CD8-positive, alpha-beta memory T cell (primary cell): ENCODE measurements at regions not wholly inside any gene's neighbourhood (a gene's known extent, or its start where the extent isn't known, plus 50 kb on each side); places are given as distances from the start of the nearest gene placed in this dataset.
A peak's percentile ranks its signal among the peaks of the same experiment; 100 is the strongest.
"Not testable (repeated sequence)": the region's sequence is repeated elsewhere in the genome, so short reads cannot be mapped to it uniquely, and the experiment has no call there.

ENCODE experiments used
- CTCF ChIA-PET: fragments of 350-600 bp; sonication (Branson Sonifier 250); formaldehyde crosslinking; loops from one replicate; lab custom pipeline; 2021; ENCODE audit warnings: antibody characterized with exemption; lab: Charles Lee
- POLR2A ChIA-PET: fragments of 350-600 bp; sonication (Branson Sonifier 250); formaldehyde crosslinking; loops from one replicate; lab custom pipeline; 2021; ENCODE audit warnings: antibody characterized with exemption; lab: Charles Lee
- DNase-seq, 5 donors: peaks; one replicate each; pipeline versions ENCODE4 v3.0.0 to v3.0.0-alpha.2; 2020 to 2022; ENCODE audit warnings: mixed read lengths in 1 of 5
- H3K27ac ChIP-seq: one replicate; pipeline ENCODE4 v1.7.0; 2013; ENCODE audit warnings: low read depth, mild to moderate bottlenecking, low read length, moderate library complexity
- H3K27me3 ChIP-seq: 2 replicates; pipeline ENCODE4 v1.7.0; 2013; ENCODE audit warnings: low read length, mild to moderate bottlenecking; ENCODE audit not compliant: insufficient read depth, poor library complexity, severe bottlenecking
- H3K36me3 ChIP-seq: 2 replicates; pipeline ENCODE4 v1.7.0; 2013; ENCODE audit warnings: mild to moderate bottlenecking, low read length, moderate library complexity; ENCODE audit not compliant: insufficient read depth
- H3K4me1 ChIP-seq: 2 replicates; pipeline ENCODE4 v1.7.0; 2013; ENCODE audit warnings: mild to moderate bottlenecking, low read length, moderate library complexity; ENCODE audit not compliant: insufficient read depth
- H3K4me3 ChIP-seq: 2 replicates; pipeline ENCODE4 v1.7.0; 2013; ENCODE audit warnings: mild to moderate bottlenecking, low read length
- H3K9me3 ChIP-seq: 2 replicates; pipeline ENCODE4 v1.7.0; 2013; ENCODE audit warnings: mild to moderate bottlenecking, low read length
- H3K27ac Mint-ChIP-seq, 8 donors: one replicate each; pipeline ENCODE4 v1.8.0; 2020 to 2021; ENCODE audit warnings: mixed read lengths in 8 of 8, mild to moderate bottlenecking in 6 of 8, inconsistent platforms in 3 of 8, moderate library complexity in 3 of 8
- H3K27me3 Mint-ChIP-seq, 2 donors: one replicate each; pipeline ENCODE4 v1.8.0; 2020 to 2021; ENCODE audit warnings: mixed read lengths in 2 of 2, mild to moderate bottlenecking in 1 of 2, moderate library complexity in 1 of 2
- H3K36me3 Mint-ChIP-seq, 3 donors: one replicate each; pipeline ENCODE4 v1.8.0; 2020 to 2021; ENCODE audit warnings: mixed read lengths in 3 of 3, inconsistent platforms in 1 of 3, mild to moderate bottlenecking in 1 of 3
- H3K4me1 Mint-ChIP-seq, 3 donors: one replicate each; pipeline ENCODE4 v1.8.0; 2020 to 2021; ENCODE audit warnings: mixed read lengths in 3 of 3, inconsistent platforms in 1 of 3, mild to moderate bottlenecking in 1 of 3
- H3K4me3 Mint-ChIP-seq, 7 donors: one replicate each; pipeline ENCODE4 v1.8.0; 2020 to 2021; ENCODE audit warnings: mixed read lengths in 7 of 7, mild to moderate bottlenecking in 6 of 7, moderate library complexity in 4 of 7, inconsistent platforms in 2 of 7
- H3K9me3 Mint-ChIP-seq, 5 donors: one replicate each; pipeline ENCODE4 v1.8.0; 2020 to 2022; ENCODE audit warnings: mixed read lengths in 5 of 5, mild to moderate bottlenecking in 3 of 5, moderate library complexity in 2 of 5, inconsistent platforms in 1 of 5

DNA sequence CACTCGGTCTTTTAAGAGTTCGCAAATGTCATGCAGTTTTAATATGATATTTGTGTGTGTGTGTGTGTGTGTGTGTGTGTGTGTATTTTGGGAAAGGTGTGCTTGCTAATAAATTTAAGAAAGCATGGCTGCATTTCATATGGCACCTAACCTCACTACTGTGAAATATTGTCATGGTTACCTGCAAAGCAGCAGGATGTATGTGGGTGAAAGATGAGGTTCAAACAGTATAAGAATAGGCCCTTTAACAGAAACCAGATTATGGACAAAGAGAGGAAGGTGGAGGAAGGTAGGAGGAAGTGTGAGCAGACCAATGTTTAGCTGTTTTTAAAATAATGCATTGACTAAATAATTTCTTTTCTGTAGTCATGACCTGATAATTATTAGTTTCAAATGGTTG, 73.5 kb upstream of the CACNA2D1 start:
- H3K4me3 ChIP-seq = no peak overlapping the region
- no peak for DNase-seq
- CTCF ChIA-PET = interaction anchor here (1.0 kb wide), 1 partner anchor 716 kb away, joined by 3 read pairs; no protein-coding TSS in a partner anchor
- Mint-ChIP-seq H3K27me3 (peaks cover 0 to 2% of the 10 kb centered on the region in 2 donors), H3K9me3 (peaks cover 0 to 7% (median 3%) of the 10 kb centered on the region in 5 donors), H3K36me3 (no peaks in the 10 kb centered on the region), H3K27ac (no peak overlapping the region), H3K4me1 (no peaks in the 10 kb centered on the region), H3K4me3 (no peak overlapping the region)
- no peaks in the 10 kb centered on the region for H3K27me3 ChIP-seq
- H3K4me1 ChIP-seq = no peaks in the 10 kb centered on the region
- POLR2A ChIA-PET = no interaction called here
- H3K9me3 ChIP-seq = no peaks in the 10 kb centered on the region
- no peak overlapping the region for H3K27ac ChIP-seq
- H3K36me3 ChIP-seq = no peaks in the 10 kb centered on the region

DNA sequence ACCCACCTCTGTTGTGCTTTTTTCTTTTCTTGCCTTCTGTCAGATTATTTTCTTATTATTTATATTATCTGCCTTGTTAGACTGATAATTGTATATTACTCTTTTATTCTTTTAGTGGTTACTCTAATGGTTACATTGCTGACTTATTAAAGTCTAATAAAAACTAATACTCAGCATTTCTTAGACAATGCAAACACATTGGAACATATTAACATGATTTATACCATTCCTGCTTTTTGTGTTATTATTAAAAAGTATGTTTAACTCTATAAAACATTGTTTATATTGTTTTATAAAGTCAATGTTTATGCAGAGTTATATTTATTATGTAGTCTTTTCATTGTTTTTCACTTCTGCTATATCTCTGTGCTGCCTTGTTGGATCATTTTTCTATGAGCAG, 68.0 kb upstream of the CACNA2D1 start:
- H3K4me1 Mint-ChIP-seq = no peaks in the 10 kb centered on the region
- no peak overlapping the region for H3K4me3 Mint-ChIP-seq
- CTCF ChIA-PET = no interaction called here
- no peak for DNase-seq
- no peaks in the 10 kb centered on the region for H3K4me1 ChIP-seq
- H3K36me3 ChIP-seq = no peaks in the 10 kb centered on the region
- no peaks in the 10 kb centered on the region for H3K36me3 Mint-ChIP-seq
- POLR2A ChIA-PET = no interaction called here
- H3K27ac Mint-ChIP-seq = no peak overlapping the region
- no peak overlapping the region for H3K27ac ChIP-seq
- H3K27me3 ChIP-seq = no peaks in the 10 kb centered on the region
- no peak overlapping the region for H3K4me3 ChIP-seq
- H3K9me3 ChIP-seq = no peaks in the 10 kb centered on the region
- H3K9me3 Mint-ChIP-seq = peaks cover 0 to 7% (median 3%) of the 10 kb centered on the region in 5 donors
- peaks cover 0 to 1% of the 10 kb centered on the region in 2 donors for H3K27me3 Mint-ChIP-seq

DNA sequence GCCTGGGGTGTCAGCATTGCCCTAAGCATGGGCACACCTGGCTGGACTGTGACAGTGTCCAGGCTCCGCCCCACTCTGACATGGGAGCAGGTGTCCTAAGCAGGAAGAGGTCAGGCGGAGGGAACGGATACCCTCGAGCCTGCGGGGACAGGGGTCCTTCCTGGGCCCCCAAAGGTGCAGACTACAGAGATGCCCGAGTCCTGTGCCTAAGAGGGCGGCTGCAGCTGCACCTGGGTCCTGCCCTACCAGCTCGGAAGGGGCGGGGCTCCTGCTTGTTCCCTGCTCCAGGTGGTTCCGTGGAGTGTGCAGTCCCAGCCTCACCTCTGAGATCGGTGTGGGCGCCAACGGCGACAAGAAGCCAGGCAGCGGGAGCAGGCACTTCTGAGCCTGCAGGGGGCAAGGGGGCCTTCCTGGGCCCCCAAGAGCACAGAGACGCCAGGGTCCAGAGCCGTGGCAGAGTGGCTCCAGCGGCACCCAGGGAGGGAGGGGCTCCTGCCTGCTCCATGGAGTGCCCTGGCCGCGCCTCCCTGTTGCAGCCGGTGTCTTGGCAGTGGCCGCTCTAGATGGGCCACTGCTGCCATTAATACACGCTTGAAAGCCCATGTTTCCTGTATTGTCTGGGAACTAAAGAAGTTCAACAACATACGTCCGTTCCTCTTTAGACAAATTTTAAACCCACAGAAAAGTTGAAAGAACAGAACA, 64.5 kb upstream of the CACNA2D1 start:
- no peak for DNase-seq
- Histone ChIP-seq H3K9me3 (no peaks in the 10 kb centered on the region), H3K4me3 (no peak overlapping the region), H3K27me3 (no peaks in the 10 kb centered on the region), H3K36me3 (no peaks in the 10 kb centered on the region), H3K27ac (no peak overlapping the region), H3K4me1 (no peaks in the 10 kb centered on the region)
- H3K4me3 Mint-ChIP-seq = no peak overlapping the region
- H3K27ac Mint-ChIP-seq = peak overlapping the region in 1 of 8 donors; percentile 50
- ChIA-PET CTCF (no interaction called here), POLR2A (no interaction called here)
- H3K4me1 Mint-ChIP-seq = no peaks in the 10 kb centered on the region
- H3K9me3 Mint-ChIP-seq = peaks cover 3 to 8% (median 4%) of the 10 kb centered on the region in 5 donors
- H3K27me3 Mint-ChIP-seq = peaks cover 0 to 1% of the 10 kb centered on the region in 2 donors
- no peaks in the 10 kb centered on the region for H3K36me3 Mint-ChIP-seq

DNA sequence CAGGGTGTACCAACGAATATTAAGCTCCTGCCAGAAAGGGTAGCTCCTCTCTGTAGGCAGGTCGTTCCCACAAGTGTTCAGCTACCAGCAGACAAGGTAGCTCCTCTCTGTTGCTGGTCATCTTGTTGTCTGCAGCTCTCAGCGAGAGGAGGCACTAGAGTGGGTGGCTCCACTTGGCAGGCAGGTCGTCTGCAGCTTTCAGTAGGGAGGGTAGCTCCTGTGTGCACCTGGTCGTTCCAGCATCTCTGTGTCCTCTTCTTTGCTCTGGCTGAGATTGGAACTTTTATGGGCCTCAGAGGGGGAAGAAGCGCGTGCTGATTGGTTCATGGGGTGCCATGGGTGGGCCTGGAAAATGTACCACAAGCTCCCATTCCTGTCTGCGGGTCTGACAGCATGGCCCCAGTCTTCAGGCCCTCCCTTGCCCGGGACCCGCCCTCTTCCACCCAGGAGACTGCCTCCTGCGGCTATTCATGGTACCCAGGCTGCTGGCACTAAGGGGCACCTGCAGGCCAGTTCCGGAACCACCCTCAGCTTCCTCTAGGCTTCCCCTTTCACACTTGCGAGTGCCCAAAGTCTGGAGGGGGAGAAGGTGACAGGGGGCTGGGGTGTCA, 63.9 kb upstream of the CACNA2D1 start:
- no peak for DNase-seq
- Mint-ChIP-seq H3K27me3 (peaks cover 0 to 1% of the 10 kb centered on the region in 2 donors), H3K36me3 (no peaks in the 10 kb centered on the region), H3K4me1 (no peaks in the 10 kb centered on the region), H3K27ac (no peak overlapping the region), H3K4me3 (no peak overlapping the region), H3K9me3 (peaks cover 3 to 8% (median 4%) of the 10 kb centered on the region in 5 donors)
- no peaks in the 10 kb centered on the region for H3K36me3 ChIP-seq
- no peaks in the 10 kb centered on the region for H3K9me3 ChIP-seq
- H3K27ac ChIP-seq = no peak overlapping the region
- no peaks in the 10 kb centered on the region for H3K27me3 ChIP-seq
- CTCF ChIA-PET = no interaction called here
- POLR2A ChIA-PET = no interaction called here
- H3K4me3 ChIP-seq = no peak overlapping the region
- H3K4me1 ChIP-seq = no peaks in the 10 kb centered on the region

DNA sequence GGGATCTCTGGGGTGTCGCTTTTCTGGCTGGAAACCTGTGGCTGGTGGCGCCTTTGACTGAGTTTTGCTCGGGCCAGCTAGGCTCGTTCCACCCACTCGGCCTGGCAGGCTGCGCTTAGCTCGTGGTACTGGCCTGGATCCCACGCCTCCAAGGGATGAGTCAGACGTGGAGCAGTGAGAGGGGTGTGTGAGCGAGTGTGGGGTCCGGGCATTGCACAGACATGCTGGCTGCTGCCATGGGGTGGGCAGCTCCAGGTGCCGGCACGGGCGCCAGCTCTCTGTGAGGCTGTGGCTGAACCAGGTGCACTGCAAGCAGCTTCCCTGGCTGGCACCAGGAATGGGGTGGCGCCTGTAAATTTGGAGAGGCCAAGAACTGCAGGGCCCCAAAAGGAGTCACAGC, 63.1 kb upstream of the CACNA2D1 start:
- no peak overlapping the region for H3K4me3 Mint-ChIP-seq
- CTCF ChIA-PET = interaction anchor here (0.7 kb wide), 1 partner anchor 22 kb away, joined by 3 read pairs; no protein-coding TSS in a partner anchor
- H3K4me1 Mint-ChIP-seq = no peaks in the 10 kb centered on the region
- H3K36me3 ChIP-seq = no peaks in the 10 kb centered on the region
- H3K4me1 ChIP-seq = no peaks in the 10 kb centered on the region
- peaks cover 0 to 1% of the 10 kb centered on the region in 2 donors for H3K27me3 Mint-ChIP-seq
- no peak overlapping the region for H3K4me3 ChIP-seq
- H3K27ac Mint-ChIP-seq = no peak overlapping the region
- H3K36me3 Mint-ChIP-seq = no peaks in the 10 kb centered on the region
- POLR2A ChIA-PET = no interaction called here
- no peaks in the 10 kb centered on the region for H3K27me3 ChIP-seq
- DNase-seq = no peak
- no peak overlapping the region for H3K27ac ChIP-seq
- peaks cover 4 to 8% (median 6%) of the 10 kb centered on the region in 5 donors for H3K9me3 Mint-ChIP-seq
- no peaks in the 10 kb centered on the region for H3K9me3 ChIP-seq

DNA sequence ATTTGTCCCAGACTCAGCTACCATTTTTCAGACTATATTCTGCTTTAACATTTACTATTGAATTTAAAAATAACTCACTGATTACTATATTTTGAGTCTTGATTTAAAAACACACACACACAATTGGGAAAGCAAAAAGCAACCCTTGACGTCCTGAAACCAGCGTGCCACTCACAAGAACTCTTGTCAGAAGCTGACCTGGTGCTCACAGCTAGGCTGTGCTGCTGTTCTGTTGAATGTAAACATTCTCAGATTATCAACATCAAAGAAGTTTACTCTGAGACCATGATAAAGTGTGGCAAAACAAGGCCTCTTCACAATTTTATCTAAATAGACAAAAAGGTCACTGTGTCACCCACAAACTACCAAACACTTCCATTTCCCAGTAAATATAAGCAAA, 62.6 kb upstream of the CACNA2D1 start:
- H3K36me3 Mint-ChIP-seq = no peaks in the 10 kb centered on the region
- H3K4me3 Mint-ChIP-seq = no peak overlapping the region
- Histone ChIP-seq H3K4me1 (no peaks in the 10 kb centered on the region), H3K9me3 (no peaks in the 10 kb centered on the region), H3K36me3 (no peaks in the 10 kb centered on the region), H3K27ac (no peak overlapping the region), H3K4me3 (no peak overlapping the region), H3K27me3 (no peaks in the 10 kb centered on the region)
- peak overlapping the region in 1 of 8 donors; percentile 12 for H3K27ac Mint-ChIP-seq
- POLR2A ChIA-PET = no interaction called here
- CTCF ChIA-PET = interaction anchor here (0.7 kb wide), 1 partner anchor 21 kb away, joined by 3 read pairs; no protein-coding TSS in a partner anchor
- H3K9me3 Mint-ChIP-seq = peaks cover 4 to 12% (median 6%) of the 10 kb centered on the region in 5 donors
- no peaks in the 10 kb centered on the region for H3K4me1 Mint-ChIP-seq
- DNase-seq = no peak
- peaks cover 0 to 1% of the 10 kb centered on the region in 2 donors for H3K27me3 Mint-ChIP-seq

DNA sequence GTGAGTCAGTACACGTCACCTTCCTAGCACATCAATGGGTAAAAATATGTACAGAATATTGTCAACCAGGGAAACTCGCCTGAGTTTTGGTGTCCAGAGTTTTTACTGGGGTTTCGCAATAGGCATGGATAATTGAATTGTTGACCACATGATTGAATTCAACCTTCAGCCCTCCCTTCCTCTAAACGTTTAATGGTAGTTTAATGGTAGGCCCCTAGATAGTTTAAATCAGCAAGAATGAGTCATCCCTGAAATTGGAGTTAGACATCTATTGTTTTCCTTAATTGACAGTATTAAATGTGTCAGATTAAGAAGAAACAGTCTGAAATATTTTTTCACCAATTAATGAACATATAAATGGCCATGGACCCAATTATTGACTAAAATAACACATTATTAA, 57.8 kb upstream of the CACNA2D1 start:
- Mint-ChIP-seq H3K27me3 (no peaks in the 10 kb centered on the region), H3K4me3 (no peak overlapping the region), H3K9me3 (peaks cover 5 to 16% (median 7%) of the 10 kb centered on the region in 5 donors)

DNA sequence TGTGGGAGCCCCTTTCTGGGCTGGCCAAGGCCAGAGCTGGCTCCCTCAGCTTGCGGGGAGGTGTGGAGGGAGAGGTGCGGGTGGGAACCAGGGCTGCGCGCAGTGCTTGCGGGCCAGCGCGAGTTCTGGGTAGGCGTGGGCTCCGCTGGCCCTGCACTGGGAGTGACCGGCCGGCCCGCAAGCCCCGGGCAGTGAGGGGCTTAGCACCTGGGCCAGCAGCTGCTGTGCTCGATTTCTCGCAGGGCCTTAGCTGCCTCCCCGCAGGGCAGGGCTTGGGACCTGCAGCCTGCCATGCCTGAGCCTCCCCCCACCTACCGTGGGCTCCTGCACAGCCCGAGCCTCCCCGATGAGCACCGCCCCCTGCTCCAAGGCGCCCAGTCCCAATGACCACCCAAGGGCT, 56.0 kb upstream of the CACNA2D1 start:
- H3K4me3 Mint-ChIP-seq, POLR2A ChIA-PET, H3K27me3 Mint-ChIP-seq, H3K4me1 ChIP-seq, H3K27ac Mint-ChIP-seq, CTCF ChIA-PET, H3K4me1 Mint-ChIP-seq, H3K36me3 Mint-ChIP-seq, H3K9me3 ChIP-seq, H3K27me3 ChIP-seq, DNase-seq, H3K27ac ChIP-seq, H3K4me3 ChIP-seq, H3K36me3 ChIP-seq: not testable (repeated sequence)
- peaks cover 3 to 19% (median 6%) of the 10 kb centered on the region in 5 donors for H3K9me3 Mint-ChIP-seq

More for the DNA sequence above, 57.8 kb upstream of the CACNA2D1 start:
- Histone ChIP-seq H3K27me3 (no peaks in the 10 kb centered on the region), H3K9me3 (no peaks in the 10 kb centered on the region), H3K36me3 (no peaks in the 10 kb centered on the region), H3K4me1 (no peaks in the 10 kb centered on the region), H3K4me3 (no peak overlapping the region), H3K27ac (no peak overlapping the region)
- ChIA-PET CTCF (no interaction called here), POLR2A (no interaction called here)
- DNase-seq = no peak
- Mint-ChIP-seq H3K27ac (no peak overlapping the region), H3K4me1 (no peaks in the 10 kb centered on the region), H3K36me3 (no peaks in the 10 kb centered on the region)
